Osteoblast (primary cell): ENCODE measurements at regions not wholly inside any gene's neighbourhood (a gene's known extent, or its start where the extent isn't known, plus 50 kb on each side); places are given as distances from the start of the nearest gene placed in this dataset.

ENCODE experiments used
- DNase-seq: peaks from one replicate; pipeline ENCODE4 v3.0.0; 2011; ENCODE audit warnings: low spot score, mixed read lengths; ENCODE audit not compliant: insufficient read length; ENCODE audit errors: missing footprints
- H2AFZ ChIP-seq: 2 replicates; pipeline ENCODE4 v1.6.0; 2011; ENCODE audit warnings: mild to moderate bottlenecking, low read length
- H3K27ac ChIP-seq: 2 replicates; pipeline ENCODE4 v1.5.1; 2011; ENCODE audit warnings: mild to moderate bottlenecking, low read depth, low read length, moderate library complexity
- H3K27me3 ChIP-seq: 2 replicates; pipeline ENCODE4 v1.6.0; 2012; ENCODE audit warnings: mild to moderate bottlenecking, control low read depth, inconsistent platforms, low read length, moderate library complexity; ENCODE audit not compliant: insufficient read depth
- H3K36me3 ChIP-seq: 2 replicates; pipeline ENCODE4 v1.5.1; 2011; ENCODE audit warnings: mild to moderate bottlenecking, low read length, control low read depth, moderate library complexity; ENCODE audit not compliant: insufficient read depth
- H3K4me1 ChIP-seq: 2 replicates; pipeline ENCODE4 v1.5.1; 2011; ENCODE audit warnings: mild to moderate bottlenecking, low read length, control low read depth, moderate library complexity; ENCODE audit not compliant: insufficient read depth
- H3K4me2 ChIP-seq: 2 replicates; pipeline ENCODE4 v1.6.0; 2011; ENCODE audit warnings: mild to moderate bottlenecking, low read length; ENCODE audit not compliant: insufficient read depth
- H3K4me3 ChIP-seq: fragments of 200-600 bp; sonication (generic); 3 replicates; pipeline ENCODE4 v1.5.1; 2012; ENCODE audit warnings: mild to moderate bottlenecking, low read length, inconsistent platforms; ENCODE audit not compliant: insufficient read depth
- H3K79me2 ChIP-seq: 2 replicates; pipeline ENCODE4 v1.6.0; 2012; ENCODE audit warnings: mild to moderate bottlenecking, low read length, control low read depth, inconsistent platforms; ENCODE audit not compliant: insufficient read depth
- H3K9me3 ChIP-seq: 2 replicates; pipeline ENCODE4 v1.5.1; 2011; ENCODE audit warnings: low read depth, low read length, control low read depth
- H4K20me1 ChIP-seq: 2 replicates; pipeline ENCODE4 v1.6.0; 2012; ENCODE audit warnings: mild to moderate bottlenecking, low read length, control low read depth; ENCODE audit not compliant: insufficient read depth
- TF ChIP-seq, protein P1 (sequence below): IDR thresholded peaks from 2 replicates; pipeline ENCODE4 v1.5.1; 2011; ENCODE audit warnings: mild to moderate bottlenecking, low read depth, low read length, moderate library complexity; ENCODE audit errors: extremely low read depth

DNA sequence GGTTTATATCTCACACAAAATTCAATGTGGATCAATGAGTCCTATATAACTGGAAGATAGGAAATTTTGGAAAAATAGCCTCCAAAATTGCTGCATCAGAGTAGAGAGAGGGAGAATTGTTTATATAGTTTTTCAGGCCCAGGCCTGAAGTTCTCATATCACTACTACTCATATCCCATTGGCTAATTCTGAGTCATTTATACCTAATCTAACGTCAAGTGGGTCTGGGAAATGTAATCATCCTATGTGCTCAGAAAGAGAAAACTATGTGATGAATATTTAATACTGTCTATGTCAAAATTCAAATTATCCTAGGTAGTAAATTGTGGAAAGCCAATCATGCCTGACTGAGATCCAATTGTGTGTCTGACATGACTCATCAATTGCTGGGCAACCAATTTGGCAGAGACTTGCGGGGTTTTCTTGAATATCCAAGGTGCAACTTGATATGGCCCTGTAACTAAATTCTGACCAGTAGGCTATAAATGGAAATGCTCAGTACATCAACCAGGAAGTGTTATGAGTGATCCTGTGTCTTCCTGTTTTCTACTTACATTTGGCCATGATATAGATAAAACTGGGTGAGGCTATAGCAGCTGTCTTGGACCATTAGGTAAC lies 744.4 kb downstream of the KCNJ3 start:
- Histone ChIP-seq H3K27me3 (no peaks in the 10 kb centered on the region), H3K4me1 (no peaks in the 10 kb centered on the region), H2AFZ (no peak overlapping the region), H3K27ac (no peak overlapping the region), H3K36me3 (no peaks in the 10 kb centered on the region), H3K4me3 (no peak overlapping the region), H3K4me2 (no peak overlapping the region), H3K9me3 (no peaks in the 10 kb centered on the region), H4K20me1 (no peaks in the 10 kb centered on the region), H3K79me2 (no peaks in the 10 kb centered on the region)
- TF ChIP-seq, protein P1, sequence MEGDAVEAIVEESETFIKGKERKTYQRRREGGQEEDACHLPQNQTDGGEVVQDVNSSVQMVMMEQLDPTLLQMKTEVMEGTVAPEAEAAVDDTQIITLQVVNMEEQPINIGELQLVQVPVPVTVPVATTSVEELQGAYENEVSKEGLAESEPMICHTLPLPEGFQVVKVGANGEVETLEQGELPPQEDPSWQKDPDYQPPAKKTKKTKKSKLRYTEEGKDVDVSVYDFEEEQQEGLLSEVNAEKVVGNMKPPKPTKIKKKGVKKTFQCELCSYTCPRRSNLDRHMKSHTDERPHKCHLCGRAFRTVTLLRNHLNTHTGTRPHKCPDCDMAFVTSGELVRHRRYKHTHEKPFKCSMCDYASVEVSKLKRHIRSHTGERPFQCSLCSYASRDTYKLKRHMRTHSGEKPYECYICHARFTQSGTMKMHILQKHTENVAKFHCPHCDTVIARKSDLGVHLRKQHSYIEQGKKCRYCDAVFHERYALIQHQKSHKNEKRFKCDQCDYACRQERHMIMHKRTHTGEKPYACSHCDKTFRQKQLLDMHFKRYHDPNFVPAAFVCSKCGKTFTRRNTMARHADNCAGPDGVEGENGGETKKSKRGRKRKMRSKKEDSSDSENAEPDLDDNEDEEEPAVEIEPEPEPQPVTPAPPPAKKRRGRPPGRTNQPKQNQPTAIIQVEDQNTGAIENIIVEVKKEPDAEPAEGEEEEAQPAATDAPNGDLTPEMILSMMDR, result no peak
- no peak for DNase-seq

DNA sequence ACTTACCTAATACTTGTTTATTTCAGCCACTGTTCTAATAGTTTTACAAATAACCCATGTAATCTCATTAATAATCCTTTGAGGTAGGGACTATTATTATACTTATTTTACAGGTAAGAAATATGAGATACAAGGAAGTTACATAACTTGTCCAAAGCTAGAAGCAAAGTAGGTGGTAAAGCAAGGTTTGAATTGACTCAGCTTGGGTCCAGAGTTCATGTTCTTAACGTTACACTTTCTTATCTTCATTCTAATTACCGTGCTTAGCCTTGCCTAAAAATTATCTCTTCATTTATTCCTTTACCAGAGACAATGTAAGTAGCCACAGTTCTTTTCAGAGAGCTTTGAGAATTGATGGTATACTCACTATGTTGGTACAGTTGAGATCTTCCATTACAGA lies 743.6 kb downstream of the KCNJ3 start:
- no peaks in the 10 kb centered on the region for H4K20me1 ChIP-seq
- no peak overlapping the region for H3K4me2 ChIP-seq
- no peaks in the 10 kb centered on the region for H3K4me1 ChIP-seq
- TF ChIP-seq, protein P1, result no peak
- no peak overlapping the region for H2AFZ ChIP-seq
- no peaks in the 10 kb centered on the region for H3K79me2 ChIP-seq
- H3K4me3 ChIP-seq, result no peak overlapping the region
- no peaks in the 10 kb centered on the region for H3K9me3 ChIP-seq
- H3K27ac ChIP-seq, result no peak overlapping the region
- H3K36me3 ChIP-seq, result no peaks in the 10 kb centered on the region
- H3K27me3 ChIP-seq, result no peaks in the 10 kb centered on the region
- DNase-seq, result no peak

DNA sequence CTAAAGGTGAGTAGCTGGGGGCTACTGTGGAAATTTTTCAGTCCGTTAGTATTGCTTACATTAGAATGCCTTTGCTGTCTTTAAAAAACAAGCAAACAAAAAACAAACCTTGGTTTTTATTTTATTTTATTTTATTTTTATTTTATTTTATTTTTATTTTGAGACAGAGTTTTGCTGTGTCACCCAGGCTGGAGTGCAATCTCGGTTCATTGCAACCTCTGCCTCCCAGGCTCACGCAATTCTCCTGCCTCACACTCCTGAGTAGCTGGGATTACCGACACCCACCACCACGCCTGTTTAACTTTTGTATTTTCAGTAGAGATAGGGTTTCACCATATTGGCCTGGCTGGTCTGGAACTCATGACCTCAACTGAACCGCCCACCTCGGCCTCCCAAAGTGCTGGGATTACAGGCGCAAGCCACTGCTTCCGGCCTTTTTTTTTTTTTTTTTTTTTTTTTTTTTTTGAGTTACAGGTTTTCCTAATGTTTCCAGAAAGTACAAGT lies 732.6 kb downstream of the KCNJ3 start:
- H3K4me3 ChIP-seq, result no peak overlapping the region
- H3K27me3 ChIP-seq, result no peaks in the 10 kb centered on the region
- H3K27ac ChIP-seq, result no peak overlapping the region
- no peaks in the 10 kb centered on the region for H3K9me3 ChIP-seq
- TF ChIP-seq, protein P1, result no peak
- no peaks in the 10 kb centered on the region for H3K4me1 ChIP-seq
- H3K36me3 ChIP-seq, result no peaks in the 10 kb centered on the region
- H3K4me2 ChIP-seq, result no peak overlapping the region
- no peaks in the 10 kb centered on the region for H4K20me1 ChIP-seq
- no peak overlapping the region for H2AFZ ChIP-seq
- no peak for DNase-seq
- H3K79me2 ChIP-seq, result no peaks in the 10 kb centered on the region

DNA sequence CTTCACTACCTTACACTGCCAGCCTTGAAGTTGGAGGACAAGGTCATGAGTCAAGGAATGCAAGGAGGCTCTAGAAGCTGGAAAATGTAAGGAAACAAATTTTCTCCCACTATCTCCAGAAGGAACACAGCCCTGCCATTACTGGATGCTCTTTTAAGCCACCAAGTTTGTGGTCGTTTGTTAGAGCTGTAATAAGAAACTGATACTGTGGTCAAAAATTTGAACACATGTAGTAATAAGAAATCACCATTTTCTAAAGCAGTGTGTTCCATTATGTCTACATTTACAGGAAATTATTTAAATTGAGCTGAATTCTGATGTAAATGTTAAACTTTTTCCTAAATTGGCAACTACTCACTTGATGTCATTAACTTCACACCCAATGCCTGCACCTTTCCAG lies 729.0 kb downstream of the KCNJ3 start:
- H3K27ac ChIP-seq, result no peak overlapping the region
- H3K9me3 ChIP-seq, result no peaks in the 10 kb centered on the region
- H3K4me1 ChIP-seq, result no peaks in the 10 kb centered on the region

More for the DNA sequence above, 729.0 kb downstream of the KCNJ3 start:
- no peaks in the 10 kb centered on the region for H3K79me2 ChIP-seq
- TF ChIP-seq, protein P1, result no peak
- no peak overlapping the region for H2AFZ ChIP-seq
- no peaks in the 10 kb centered on the region for H4K20me1 ChIP-seq
- no peaks in the 10 kb centered on the region for H3K27me3 ChIP-seq
- H3K4me2 ChIP-seq, result no peak overlapping the region
- no peaks in the 10 kb centered on the region for H3K36me3 ChIP-seq
- DNase-seq, result no peak
- H3K4me3 ChIP-seq, result no peak overlapping the region
